Kidney (tissue), 13 donors: ENCODE measurements at regions not wholly inside any gene's neighbourhood (a gene's known extent, or its start where the extent isn't known, plus 50 kb on each side); places are given as distances from the start of the nearest gene placed in this dataset.

Experiments
- DNase-seq, 5 donors: peaks; one replicate each; pipeline ENCODE4 v3.0.0-alpha.2; 2013 to 2020
- FAIRE-seq: peaks from 2 replicates; lab custom pipeline; 2012; peaks lifted over from hg19 to GRCh38; lab: Jason Lieb, UNC
- H3K27ac ChIP-seq, 2 donors: one replicate each; pipeline ENCODE4 v1.7.0; 2013; ENCODE audit warnings: low read depth in 2 of 2, low read length in 2 of 2, inconsistent platforms in 1 of 2
- H3K27me3 ChIP-seq: one replicate; pipeline ENCODE4 v1.7.1; 2013; ENCODE audit warnings: low read length, inconsistent platforms; ENCODE audit not compliant: control insufficient read depth, insufficient read depth
- H3K36me3 ChIP-seq, 3 donors: one replicate each; pipeline versions ENCODE4 v1.7.0 to v1.7.1; 2013; ENCODE audit warnings: low read length in 3 of 3, control low read depth in 1 of 3, inconsistent platforms in 1 of 3; ENCODE audit not compliant: insufficient read depth in 3 of 3, control insufficient read depth in 2 of 3
- H3K4me1 ChIP-seq, 3 donors: one replicate each; pipeline versions ENCODE4 v1.7.0 to v1.7.1; 2013; ENCODE audit warnings: low read length in 3 of 3, inconsistent platforms in 1 of 3, low read depth in 1 of 3; ENCODE audit not compliant: control insufficient read depth in 2 of 3, insufficient read depth in 2 of 3
- H3K4me3 ChIP-seq, 3 donors: one replicate each; pipeline versions ENCODE4 v1.7.0 to v1.8.1; 2013; ENCODE audit warnings: low read length in 3 of 3, control low read depth in 1 of 3, inconsistent platforms in 1 of 3
- H3K9ac ChIP-seq, 3 donors: one replicate each; pipeline versions ENCODE4 v1.7.0 to v1.7.1; 2013; ENCODE audit warnings: low read length in 3 of 3, control low read depth in 1 of 3, inconsistent platforms in 1 of 3
- H3K9me3 ChIP-seq, 3 donors: one replicate each; pipeline versions ENCODE4 v1.7.0 to v1.7.1; 2013; ENCODE audit warnings: low read length in 3 of 3, control low read depth in 1 of 3, inconsistent platforms in 1 of 3; ENCODE audit not compliant: control insufficient read depth in 2 of 3, insufficient read depth in 1 of 3
- intact Hi-C: fragments of 100-400 bp; cut with DNase I; formaldehyde crosslinking; loops from one replicate; pipeline ENCODE4 v1.11.1; 2022
- TF ChIP-seq, protein P1 (sequence below): IDR thresholded peaks from 3 replicates; pipeline ENCODE4 v1.5.1; 2012; ENCODE audit warnings: mild to moderate bottlenecking, moderate library complexity, borderline replicate concordance; ENCODE audit not compliant: insufficient read depth; ENCODE audit errors: extremely low read depth
- donor health status: control.
- donor health status: control.
- donor health status: control.
- donor health status: control.
- donor health status: control.
- donor health status: DM: yes; HTN: yes; CAD: no.
- donor health status: Normal renal cell carcinoma (clear cell type).

DNA sequence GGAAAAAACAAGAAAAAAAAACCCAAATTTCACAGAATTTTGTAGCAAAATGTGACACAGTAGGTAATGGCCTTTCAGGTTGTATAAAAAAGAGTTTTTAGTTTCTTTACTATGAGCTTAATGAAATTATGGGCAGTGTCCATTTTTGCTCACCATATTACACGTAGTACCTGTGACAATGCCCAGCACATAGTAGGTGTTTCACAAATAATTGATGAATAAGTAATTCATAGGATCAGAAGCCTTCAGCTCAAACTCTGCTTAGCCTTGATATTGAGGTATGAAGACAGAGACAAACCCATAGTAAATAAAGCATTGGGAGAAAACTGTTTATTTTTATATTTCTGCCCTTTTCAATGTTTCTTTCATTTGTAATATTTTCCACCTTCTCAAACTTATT lies 97.2 kb downstream of the LHX9 start:
- no peak overlapping the region for H3K4me3 ChIP-seq
- no peaks in the 10 kb centered on the region for H3K36me3 ChIP-seq
- no peaks in the 10 kb centered on the region for H3K4me1 ChIP-seq
- H3K9me3 ChIP-seq = no peaks in the 10 kb centered on the region
- no peaks in the 10 kb centered on the region for H3K27me3 ChIP-seq
- no peak for DNase-seq
- no peak overlapping the region for H3K27ac ChIP-seq
- intact Hi-C loops = no loop called here
- no peak for FAIRE-seq
- no peak overlapping the region for H3K9ac ChIP-seq
- TF ChIP-seq, protein P1, sequence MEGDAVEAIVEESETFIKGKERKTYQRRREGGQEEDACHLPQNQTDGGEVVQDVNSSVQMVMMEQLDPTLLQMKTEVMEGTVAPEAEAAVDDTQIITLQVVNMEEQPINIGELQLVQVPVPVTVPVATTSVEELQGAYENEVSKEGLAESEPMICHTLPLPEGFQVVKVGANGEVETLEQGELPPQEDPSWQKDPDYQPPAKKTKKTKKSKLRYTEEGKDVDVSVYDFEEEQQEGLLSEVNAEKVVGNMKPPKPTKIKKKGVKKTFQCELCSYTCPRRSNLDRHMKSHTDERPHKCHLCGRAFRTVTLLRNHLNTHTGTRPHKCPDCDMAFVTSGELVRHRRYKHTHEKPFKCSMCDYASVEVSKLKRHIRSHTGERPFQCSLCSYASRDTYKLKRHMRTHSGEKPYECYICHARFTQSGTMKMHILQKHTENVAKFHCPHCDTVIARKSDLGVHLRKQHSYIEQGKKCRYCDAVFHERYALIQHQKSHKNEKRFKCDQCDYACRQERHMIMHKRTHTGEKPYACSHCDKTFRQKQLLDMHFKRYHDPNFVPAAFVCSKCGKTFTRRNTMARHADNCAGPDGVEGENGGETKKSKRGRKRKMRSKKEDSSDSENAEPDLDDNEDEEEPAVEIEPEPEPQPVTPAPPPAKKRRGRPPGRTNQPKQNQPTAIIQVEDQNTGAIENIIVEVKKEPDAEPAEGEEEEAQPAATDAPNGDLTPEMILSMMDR = no peak

DNA sequence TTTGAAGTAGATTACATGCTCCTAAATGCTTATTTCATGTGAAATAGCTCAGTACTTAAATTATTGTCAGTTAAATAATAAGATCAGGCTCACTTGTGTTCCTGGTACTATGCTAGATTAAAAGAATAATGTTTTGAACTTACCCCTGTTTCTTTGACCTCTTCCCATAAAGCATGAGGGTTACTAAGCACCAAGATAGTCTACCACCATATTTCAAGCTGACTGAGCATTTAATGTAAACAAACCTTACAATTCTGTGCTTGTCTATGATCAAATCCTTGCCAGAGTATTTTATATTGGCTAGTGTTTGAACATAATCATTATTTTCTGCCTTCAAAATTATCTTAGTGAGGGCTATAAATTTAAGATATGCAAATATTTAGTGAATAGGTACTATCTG lies 98.1 kb downstream of the LHX9 start:
- Histone ChIP-seq H3K4me1 (no peaks in the 10 kb centered on the region), H3K9ac (no peak overlapping the region), H3K27me3 (no peaks in the 10 kb centered on the region), H3K4me3 (no peak overlapping the region), H3K27ac (no peak overlapping the region), H3K36me3 (no peaks in the 10 kb centered on the region), H3K9me3 (no peaks in the 10 kb centered on the region)
- DNase-seq (no peak), FAIRE-seq (no peak)
- TF ChIP-seq, protein P1 = no peak
- intact Hi-C loops = no loop called here

DNA sequence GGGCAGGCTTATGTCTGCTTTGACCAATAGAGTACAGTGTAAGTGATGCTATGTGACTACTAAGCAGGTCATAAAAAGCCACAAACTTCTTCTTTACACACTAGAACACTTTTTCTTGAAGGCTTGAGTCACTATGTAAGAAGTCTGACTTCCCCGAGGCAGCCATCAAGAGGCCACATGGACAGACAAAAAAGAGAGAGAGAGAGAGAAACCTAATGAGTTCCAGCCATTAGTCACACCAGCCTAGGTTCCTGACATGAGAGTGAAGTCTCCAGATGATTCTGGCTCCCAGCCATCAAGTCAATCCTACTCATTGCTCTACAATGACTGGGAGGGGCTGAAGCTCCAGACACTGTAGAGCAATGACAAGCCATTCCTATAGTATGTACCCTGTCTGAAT lies 101.4 kb downstream of the LHX9 start:
- no peak overlapping the region for H3K9ac ChIP-seq
- H3K4me1 ChIP-seq = no peaks in the 10 kb centered on the region
- FAIRE-seq (no peak), DNase-seq (no peak)
- H3K27ac ChIP-seq = no peak overlapping the region
- peaks cover 0 to 6% (median 0%) of the 10 kb centered on the region in 3 donors for H3K9me3 ChIP-seq
- intact Hi-C loops = no loop called here
- H3K36me3 ChIP-seq = no peaks in the 10 kb centered on the region
- H3K4me3 ChIP-seq = no peak overlapping the region
- H3K27me3 ChIP-seq = no peaks in the 10 kb centered on the region
- TF ChIP-seq, protein P1 = no peak

DNA sequence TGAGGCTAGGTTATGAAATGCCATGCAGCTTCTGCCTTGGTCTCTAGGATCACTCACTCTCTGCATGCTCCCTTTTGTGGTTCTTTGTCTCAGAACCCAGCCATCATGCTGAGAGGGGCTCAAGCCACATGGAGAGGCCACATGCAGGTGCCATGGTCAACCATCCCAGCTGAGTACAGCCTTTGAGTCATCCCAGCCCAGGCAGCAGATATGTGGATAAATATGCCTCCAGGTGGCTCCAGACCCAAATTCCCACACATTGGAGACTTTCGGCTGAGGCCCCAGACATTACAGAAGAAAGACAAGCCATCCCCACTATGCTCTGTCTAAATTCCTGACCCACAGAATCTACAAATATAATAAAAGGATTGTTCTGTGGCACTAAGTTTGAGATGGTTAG lies 102.0 kb downstream of the LHX9 start:
- intact Hi-C loops = no loop called here
- Histone ChIP-seq H3K27me3 (no peaks in the 10 kb centered on the region), H3K27ac (no peak overlapping the region), H3K4me1 (no peaks in the 10 kb centered on the region), H3K4me3 (no peak overlapping the region), H3K9me3 (peaks cover 0 to 6% (median 0%) of the 10 kb centered on the region in 3 donors), H3K36me3 (no peaks in the 10 kb centered on the region), H3K9ac (no peak overlapping the region)
- FAIRE-seq (no peak), DNase-seq (no peak)
- TF ChIP-seq, protein P1 = no peak
